ENCODE measurements at regions not wholly inside any gene's neighbourhood (a gene's known extent, or its start where the extent isn't known, plus 50 kb on each side); places are given as distances from the start of the nearest gene placed in this dataset.
"Not testable (repeated sequence)": the region's sequence is repeated elsewhere in the genome, so short reads cannot be mapped to it uniquely, and the experiment has no call there.

DNA sequence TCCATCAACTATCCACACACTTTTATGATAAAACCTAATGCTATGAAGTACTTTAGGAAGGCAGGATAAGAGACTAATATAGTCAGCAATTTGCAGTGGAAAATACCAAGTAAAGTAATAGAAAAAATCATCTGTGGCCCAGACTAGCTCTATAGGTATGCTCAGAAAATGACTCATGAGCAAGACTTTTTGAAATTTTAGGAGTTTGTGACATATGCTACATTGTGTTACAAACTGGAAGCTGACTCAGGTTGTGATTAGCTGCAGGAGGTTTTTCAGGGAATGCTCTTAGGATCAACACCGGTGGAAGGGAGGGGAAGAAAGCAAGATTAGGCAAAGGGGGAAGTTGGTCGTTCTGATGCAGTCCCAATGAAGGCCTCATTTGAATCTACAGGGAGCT lies 56.1 kb downstream of the FEZF1 start:
- Histone ChIP-seq H3K36me3 (ENCODE audit: control insufficient read depth, insufficient read depth, low read length) (no peaks in the 10 kb centered on the region), H3K4me3 (replicated peaks in 1 of 4; ENCODE audit: control extremely low read depth in 1 of 4, insufficient read depth in 1 of 4, low read depth in 3 of 4, low read length in 4 of 4) (no peak overlapping the region), H3K79me2 (ENCODE audit: control insufficient read depth, insufficient read depth, low read length) (no peaks in the 10 kb centered on the region), H3K4me2 (ENCODE audit: extremely low read depth, insufficient read depth, low read length) (no peak overlapping the region), H3K27me3 (ENCODE audit: control insufficient read depth, insufficient read depth, low read length) (no peaks in the 10 kb centered on the region), H3K9ac (ENCODE audit: insufficient read depth, low read length) (no peak overlapping the region), H2AFZ (ENCODE audit: low read length) (no peak overlapping the region), H4K20me1 (ENCODE audit: control insufficient read depth, extremely low read depth, insufficient read depth, low read length) (no peaks in the 10 kb centered on the region), H3K27ac (ENCODE audit: insufficient read depth, low read length) (no peak overlapping the region), H3K4me1 (ENCODE audit: control insufficient read depth, extremely low read depth, insufficient read depth, low read length) (no peaks in the 10 kb centered on the region), H3K9me3 (ENCODE audit: control insufficient read depth, insufficient read depth, low read depth, low read length) (no peaks in the 10 kb centered on the region)
- no peak for TF ChIP-seq EZH2 (IDR thresholded peaks at IDR 0.05; ENCODE audit: low read length, missing control alignments)
- TF ChIP-seq CTCF (conservative IDR thresholded peaks at IDR 0.05 in 1 of 2, IDR thresholded peaks at IDR 0.05 in 1 of 2; ENCODE audit: low read depth in 1 of 2, low read length in 2 of 2) = no peak
- DNase-seq (ENCODE audit: low read depth in 2 of 2) = peak in 1 of 2 donors; percentile 20

DNA sequence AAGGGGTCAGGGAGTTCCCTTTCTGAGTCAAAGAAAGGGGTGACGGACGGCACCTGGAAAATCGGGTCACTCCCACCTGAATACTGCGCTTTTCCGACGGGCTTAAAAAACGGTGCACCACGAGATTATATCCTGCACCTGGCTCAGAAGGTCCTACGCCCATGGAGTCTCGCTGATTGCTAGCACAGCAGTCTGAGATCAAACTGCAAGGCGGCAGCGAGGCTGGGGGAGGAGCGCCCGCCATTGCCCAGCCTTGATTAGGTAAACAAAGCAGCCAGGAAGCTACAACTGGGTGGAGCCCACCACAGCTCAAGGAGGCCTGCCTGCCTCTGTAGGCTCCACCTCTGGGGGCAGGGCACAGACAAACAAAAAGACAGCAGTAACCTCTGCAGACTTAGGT lies 65.8 kb downstream of the FEZF1 start:
- H3K9ac ChIP-seq (ENCODE audit: insufficient read depth, low read length); H3K36me3 ChIP-seq (ENCODE audit: control insufficient read depth, insufficient read depth, low read length); H3K79me2 ChIP-seq (ENCODE audit: control insufficient read depth, insufficient read depth, low read length); H3K4me1 ChIP-seq (ENCODE audit: control insufficient read depth, extremely low read depth, insufficient read depth, low read length); H3K9me3 ChIP-seq (ENCODE audit: control insufficient read depth, insufficient read depth, low read depth, low read length); H3K27me3 ChIP-seq (ENCODE audit: control insufficient read depth, insufficient read depth, low read length); H3K4me3 ChIP-seq (replicated peaks in 1 of 4; ENCODE audit: control extremely low read depth in 1 of 4, insufficient read depth in 1 of 4, low read depth in 3 of 4, low read length in 4 of 4); H2AFZ ChIP-seq (ENCODE audit: low read length); H4K20me1 ChIP-seq (ENCODE audit: control insufficient read depth, extremely low read depth, insufficient read depth, low read length); H3K4me2 ChIP-seq (ENCODE audit: extremely low read depth, insufficient read depth, low read length); H3K27ac ChIP-seq (ENCODE audit: insufficient read depth, low read length); DNase-seq (ENCODE audit: low read depth in 2 of 2): not testable (repeated sequence)

- not testable (repeated sequence) for H3K27ac ChIP-seq (ENCODE audit: insufficient read depth, low read length); H3K4me2 ChIP-seq (ENCODE audit: extremely low read depth, insufficient read depth, low read length); H3K4me1 ChIP-seq (ENCODE audit: control insufficient read depth, extremely low read depth, insufficient read depth, low read length); DNase-seq (ENCODE audit: low read depth in 2 of 2); H3K79me2 ChIP-seq (ENCODE audit: control insufficient read depth, insufficient read depth, low read length); H2AFZ ChIP-seq (ENCODE audit: low read length); H3K9me3 ChIP-seq (ENCODE audit: control insufficient read depth, insufficient read depth, low read depth, low read length); H3K27me3 ChIP-seq (ENCODE audit: control insufficient read depth, insufficient read depth, low read length); H3K9ac ChIP-seq (ENCODE audit: insufficient read depth, low read length); H3K36me3 ChIP-seq (ENCODE audit: control insufficient read depth, insufficient read depth, low read length); H4K20me1 ChIP-seq (ENCODE audit: control insufficient read depth, extremely low read depth, insufficient read depth, low read length); H3K4me3 ChIP-seq (replicated peaks in 1 of 4; ENCODE audit: control extremely low read depth in 1 of 4, insufficient read depth in 1 of 4, low read depth in 3 of 4, low read length in 4 of 4)
These were observed 66.3 kb downstream of the FEZF1 start for GRCh38 chr7:122238297-122238696.

DNA sequence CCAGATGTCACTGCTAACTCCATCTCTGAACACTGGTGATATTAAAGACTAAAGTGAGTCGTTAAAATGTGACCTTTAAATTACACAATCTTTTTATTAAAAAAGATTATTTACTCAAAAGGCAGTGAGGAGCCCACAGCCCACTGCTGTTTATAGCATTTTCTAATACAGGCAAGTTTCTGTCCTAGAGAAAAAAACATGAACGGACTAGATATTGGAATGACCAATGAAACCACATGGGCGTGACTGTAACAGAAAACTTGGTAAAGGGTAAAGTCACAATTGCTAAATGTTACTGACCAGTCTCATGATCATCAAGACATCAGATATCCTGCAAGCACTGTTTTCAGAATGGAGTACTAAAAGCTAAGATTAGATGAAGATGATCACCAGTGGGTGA lies 78.7 kb downstream of the FEZF1 start:
- H3K9ac ChIP-seq (ENCODE audit: insufficient read depth, low read length) = no peak overlapping the region
- no peak for TF ChIP-seq CTCF (conservative IDR thresholded peaks at IDR 0.05 in 1 of 2, IDR thresholded peaks at IDR 0.05 in 1 of 2; ENCODE audit: low read depth in 1 of 2, low read length in 2 of 2)
- no peak for TF ChIP-seq EZH2 (IDR thresholded peaks at IDR 0.05; ENCODE audit: low read length, missing control alignments)
- H3K27ac ChIP-seq (ENCODE audit: insufficient read depth, low read length) = no peak overlapping the region
- H3K4me3 ChIP-seq (replicated peaks in 1 of 4; ENCODE audit: control extremely low read depth in 1 of 4, insufficient read depth in 1 of 4, low read depth in 3 of 4, low read length in 4 of 4) = no peak overlapping the region
- no peaks in the 10 kb centered on the region for H3K9me3 ChIP-seq (ENCODE audit: control insufficient read depth, insufficient read depth, low read depth, low read length)
- no peaks in the 10 kb centered on the region for H4K20me1 ChIP-seq (ENCODE audit: control insufficient read depth, extremely low read depth, insufficient read depth, low read length)
- H3K36me3 ChIP-seq (ENCODE audit: control insufficient read depth, insufficient read depth, low read length) = no peaks in the 10 kb centered on the region
- H3K27me3 ChIP-seq (ENCODE audit: control insufficient read depth, insufficient read depth, low read length) = no peaks in the 10 kb centered on the region
- DNase-seq (ENCODE audit: low read depth in 2 of 2) = no peak
- H3K4me1 ChIP-seq (ENCODE audit: control insufficient read depth, extremely low read depth, insufficient read depth, low read length) = no peaks in the 10 kb centered on the region
- H2AFZ ChIP-seq (ENCODE audit: low read length) = no peak overlapping the region
- H3K79me2 ChIP-seq (ENCODE audit: control insufficient read depth, insufficient read depth, low read length) = no peaks in the 10 kb centered on the region
- no peak overlapping the region for H3K4me2 ChIP-seq (ENCODE audit: extremely low read depth, insufficient read depth, low read length)

All from fibroblast of lung (primary cell).